Activated CD4-positive, alpha-beta T cell treated with anti-CD3 and anti-CD28 coated beads for 36 hours (primary cell): ENCODE measurements at regions not wholly inside any gene's neighbourhood (a gene's known extent, or its start where the extent isn't known, plus 50 kb on each side); places are given as distances from the start of the nearest gene placed in this dataset.

Source experiments
- ATAC-seq: fragments of 200-7000 bp; cut with Tn5 transposase; one replicate; pipeline ENCODE4 v1.10.0; 2021; ENCODE audit warnings: mild to moderate bottlenecking, moderate library complexity
- CTCF ChIA-PET: fragments of 350-600 bp; sonication (Branson Sonifier 250); formaldehyde crosslinking; loops from one replicate; lab custom pipeline; 2021; ENCODE audit warnings: antibody characterized with exemption; lab: Charles Lee
- POLR2A ChIA-PET: fragments of 350-600 bp; sonication (Branson Sonifier 250); formaldehyde crosslinking; loops from one replicate; lab custom pipeline; 2021; ENCODE audit warnings: antibody characterized with exemption, inconsistent platforms; lab: Charles Lee
- DNase-seq: peaks from one replicate; pipeline ENCODE4 v3.0.0-alpha.2; 2020
- H3K27ac Mint-ChIP-seq: one replicate; pipeline ENCODE4 v1.8.0; 2021; ENCODE audit warnings: mixed read lengths
- H3K27me3 Mint-ChIP-seq: one replicate; pipeline ENCODE4 v1.8.0; 2021; ENCODE audit warnings: mixed read lengths
- H3K36me3 Mint-ChIP-seq: one replicate; pipeline ENCODE4 v1.8.0; 2021; ENCODE audit warnings: low read depth, mixed read lengths
- H3K4me1 Mint-ChIP-seq: one replicate; pipeline ENCODE4 v1.8.0; 2021; ENCODE audit warnings: mixed read lengths
- H3K4me3 Mint-ChIP-seq: one replicate; pipeline ENCODE4 v1.8.0; 2021; ENCODE audit warnings: mild to moderate bottlenecking, moderate library complexity, mixed read lengths
- H3K9me3 Mint-ChIP-seq: one replicate; pipeline ENCODE4 v1.8.0; 2021; ENCODE audit warnings: low read depth, mixed read lengths
- intact Hi-C, 2 experiments: fragments of 100-400 bp; cut with DNase I in 1 of 2; cut with micrococcal nuclease in 1 of 2; formaldehyde crosslinking; loops; one replicate each; pipeline versions ENCODE4 v1.14.2 to v1.15.1; 2022 to 2024; cut with DNase I, micrococcal nuclease

DNA sequence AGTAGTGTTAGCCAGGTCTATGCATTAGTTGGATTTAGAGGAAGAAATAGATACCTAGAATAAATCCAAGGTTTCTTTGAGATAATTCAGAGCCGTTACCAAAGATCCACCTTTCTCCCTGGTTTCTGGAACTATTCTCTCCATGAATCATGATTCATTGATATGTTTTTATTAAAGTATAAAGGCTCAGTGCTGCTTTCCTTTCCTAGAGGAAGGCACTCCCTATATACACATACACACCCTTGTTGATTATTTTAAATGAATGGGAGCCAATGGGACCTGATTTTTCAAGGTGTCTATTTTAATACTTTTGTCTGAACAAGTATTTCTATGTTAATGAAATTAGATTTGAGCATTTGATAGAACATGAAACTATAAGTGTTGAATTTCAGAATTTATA lies 146.8 kb upstream of the SPRY1 start:
- H3K4me3 Mint-ChIP-seq = no peak overlapping the region
- ATAC-seq = no peak
- intact Hi-C loops = no loop called here

GRCh38 chr4:123250843-123251242 lies 145.8 kb upstream of the SPRY1 start:
- DNase-seq (no peak), ATAC-seq (no peak)
- ChIA-PET CTCF (interaction anchor here (0.8 to 1.5 kb wide), 2 partner anchors 19 to 21 kb away, joined by 3 to 4 read pairs; no protein-coding TSS in a partner anchor), POLR2A (no interaction called here)
- no peaks in the 10 kb centered on the region for H3K4me1 Mint-ChIP-seq
- H3K4me3 Mint-ChIP-seq = no peak overlapping the region
- peaks cover 2% of the 10 kb centered on the region for H3K36me3 Mint-ChIP-seq
- H3K27ac Mint-ChIP-seq = no peak overlapping the region
- H3K9me3 Mint-ChIP-seq = no peaks in the 10 kb centered on the region
- intact Hi-C loops = no loop called here
- no peaks in the 10 kb centered on the region for H3K27me3 Mint-ChIP-seq

More for the DNA sequence above, 146.8 kb upstream of the SPRY1 start:
- Mint-ChIP-seq H3K27ac (no peak overlapping the region), H3K36me3 (no peaks in the 10 kb centered on the region), H3K27me3 (no peaks in the 10 kb centered on the region), H3K4me1 (no peaks in the 10 kb centered on the region), H3K9me3 (no peaks in the 10 kb centered on the region)
- DNase-seq = no peak
- CTCF ChIA-PET = no interaction called here
- POLR2A ChIA-PET = no interaction called here

- DNase-seq (no peak), ATAC-seq (no peak)
- ChIA-PET POLR2A (no interaction called here), CTCF (no interaction called here)
- intact Hi-C loops = no loop called here
- no peak overlapping the region for H3K27ac Mint-ChIP-seq
- H3K4me1 Mint-ChIP-seq = no peaks in the 10 kb centered on the region
- no peaks in the 10 kb centered on the region for H3K9me3 Mint-ChIP-seq
- H3K36me3 Mint-ChIP-seq = peaks cover 12% of the 10 kb centered on the region
- no peak overlapping the region for H3K4me3 Mint-ChIP-seq
- no peaks in the 10 kb centered on the region for H3K27me3 Mint-ChIP-seq
Measured at GRCh38 chr4:123255971-123256370, 140.6 kb upstream of the SPRY1 start.

DNA sequence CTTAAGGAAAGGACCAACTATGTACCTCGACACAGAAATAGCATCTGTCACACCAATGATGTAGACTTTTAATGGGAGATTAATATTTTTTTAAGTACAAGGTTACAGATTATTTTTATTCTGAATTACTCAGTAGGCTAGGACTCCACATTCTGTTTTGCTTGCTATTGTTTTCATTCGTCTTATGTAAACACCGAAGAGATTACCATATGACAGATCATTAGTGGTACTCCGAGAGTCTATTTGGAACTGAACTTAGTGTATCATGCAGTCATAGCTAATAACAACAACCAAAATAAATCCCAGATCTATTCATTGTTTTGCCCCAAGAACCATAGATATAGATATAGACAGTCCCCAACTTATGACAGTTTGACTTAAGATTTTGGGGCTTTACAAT lies 139.7 kb upstream of the SPRY1 start:
- ChIA-PET POLR2A (no interaction called here), CTCF (no interaction called here)
- no peak for ATAC-seq
- Mint-ChIP-seq H3K4me3 (no peak overlapping the region), H3K36me3 (peaks cover 13% of the 10 kb centered on the region), H3K4me1 (no peaks in the 10 kb centered on the region), H3K9me3 (no peaks in the 10 kb centered on the region), H3K27me3 (no peaks in the 10 kb centered on the region), H3K27ac (no peak overlapping the region)
- DNase-seq = no peak
- intact Hi-C loops = no loop called here

- no peak overlapping the region for H3K4me3 Mint-ChIP-seq
- POLR2A ChIA-PET = no interaction called here
- no peaks in the 10 kb centered on the region for H3K27me3 Mint-ChIP-seq
- DNase-seq (no peak), ATAC-seq (no peak)
- intact Hi-C loops = no loop called here
- CTCF ChIA-PET = no interaction called here
- no peaks in the 10 kb centered on the region for H3K4me1 Mint-ChIP-seq
- peaks cover 17% of the 10 kb centered on the region for H3K36me3 Mint-ChIP-seq
- H3K9me3 Mint-ChIP-seq = no peaks in the 10 kb centered on the region
- H3K27ac Mint-ChIP-seq = no peak overlapping the region
Measured at GRCh38 chr4:123257591-123257990, 139.0 kb upstream of the SPRY1 start.

DNA sequence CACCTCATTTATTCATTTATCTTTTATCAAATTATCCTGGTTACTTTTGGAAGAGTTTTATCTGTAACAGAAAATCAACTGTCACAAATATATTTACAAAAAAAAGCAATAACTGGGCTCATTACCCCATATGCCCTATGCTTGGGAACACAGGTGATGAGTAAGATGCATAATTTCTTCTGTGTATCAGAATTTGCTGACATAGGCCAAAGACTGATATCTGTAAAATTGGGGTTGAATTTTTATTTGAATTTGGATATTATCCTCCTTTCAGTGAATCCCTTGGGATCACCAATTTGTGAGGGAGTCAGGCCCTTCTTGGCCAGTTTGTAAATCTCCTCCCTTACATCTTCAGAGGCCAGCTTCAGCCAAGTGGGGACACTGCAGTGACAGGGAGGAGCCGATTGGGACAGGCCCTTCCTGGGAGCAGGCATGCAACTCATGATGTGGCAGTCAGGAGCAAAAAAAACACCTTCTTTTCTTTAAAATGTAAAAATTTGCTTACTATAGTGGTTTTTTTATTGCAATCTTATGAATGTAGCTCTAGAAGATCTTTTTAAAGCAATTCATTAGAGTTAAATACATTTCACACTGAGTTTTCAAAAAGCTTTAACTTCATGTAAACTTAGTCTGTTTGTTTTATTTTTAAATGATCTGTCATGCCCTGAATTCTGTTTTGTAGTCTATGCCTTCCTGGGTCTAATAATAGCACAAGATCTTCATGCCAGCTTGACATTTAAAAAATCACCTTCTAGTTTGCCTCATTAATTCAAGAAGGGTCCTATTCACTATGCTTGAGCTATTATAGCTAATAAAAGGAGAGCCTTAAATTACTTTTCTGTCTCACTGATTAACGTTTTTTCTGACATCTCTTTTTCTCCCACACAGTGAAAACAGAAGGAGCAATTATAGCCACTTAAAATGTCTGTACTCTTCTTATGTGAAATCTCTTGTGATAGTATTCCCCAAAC lies 136.6 kb upstream of the SPRY1 start:
- Mint-ChIP-seq H3K27me3 (no peaks in the 10 kb centered on the region), H3K27ac (no peak overlapping the region), H3K4me3 (no peak overlapping the region), H3K4me1 (no peaks in the 10 kb centered on the region), H3K36me3 (peaks cover 24% of the 10 kb centered on the region), H3K9me3 (no peaks in the 10 kb centered on the region)
- intact Hi-C loops = no loop called here
- POLR2A ChIA-PET = no interaction called here
- no peak for DNase-seq
- CTCF ChIA-PET = no interaction called here
- no peak for ATAC-seq

- no peak overlapping the region for H3K27ac Mint-ChIP-seq
- ChIA-PET POLR2A (no interaction called here), CTCF (no interaction called here)
- H3K4me1 Mint-ChIP-seq = no peaks in the 10 kb centered on the region
- H3K9me3 Mint-ChIP-seq = no peaks in the 10 kb centered on the region
- H3K36me3 Mint-ChIP-seq = peaks cover 24% of the 10 kb centered on the region
- H3K27me3 Mint-ChIP-seq = no peaks in the 10 kb centered on the region
- no peak for ATAC-seq
- H3K4me3 Mint-ChIP-seq = no peak overlapping the region
- intact Hi-C loops = no loop called here
- no peak for DNase-seq
Measured at GRCh38 chr4:123260653-123261052, 135.9 kb upstream of the SPRY1 start.

DNA sequence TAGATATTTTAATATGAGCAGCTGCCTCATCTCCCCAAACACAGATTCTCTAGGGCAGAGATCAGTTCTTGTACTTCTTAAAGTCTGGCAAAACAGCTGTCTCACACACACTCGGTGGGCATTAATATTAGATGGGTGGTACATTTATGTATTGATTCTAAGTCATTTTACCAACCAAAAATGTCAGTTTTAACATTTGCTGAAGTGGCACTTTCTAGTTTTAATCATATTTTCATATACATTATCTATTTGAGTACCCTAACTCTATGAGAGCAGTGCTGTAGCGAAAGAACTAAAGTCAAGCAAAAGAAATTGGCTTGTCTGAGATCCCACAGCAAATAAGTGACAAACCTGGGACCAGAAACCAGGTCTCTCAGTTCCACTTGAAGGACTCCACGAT lies 134.5 kb upstream of the SPRY1 start:
- ATAC-seq (no peak), DNase-seq (no peak)
- no peak overlapping the region for H3K27ac Mint-ChIP-seq
- no peaks in the 10 kb centered on the region for H3K27me3 Mint-ChIP-seq
- POLR2A ChIA-PET = interaction anchor here (0.6 kb wide), 1 partner anchor 25 kb away, joined by 3 read pairs; no protein-coding TSS in a partner anchor
- no peak overlapping the region for H3K4me3 Mint-ChIP-seq
- intact Hi-C loops = no loop called here
- peaks cover 17% of the 10 kb centered on the region for H3K36me3 Mint-ChIP-seq
- CTCF ChIA-PET = no interaction called here
- H3K4me1 Mint-ChIP-seq = no peaks in the 10 kb centered on the region
- no peaks in the 10 kb centered on the region for H3K9me3 Mint-ChIP-seq

DNA sequence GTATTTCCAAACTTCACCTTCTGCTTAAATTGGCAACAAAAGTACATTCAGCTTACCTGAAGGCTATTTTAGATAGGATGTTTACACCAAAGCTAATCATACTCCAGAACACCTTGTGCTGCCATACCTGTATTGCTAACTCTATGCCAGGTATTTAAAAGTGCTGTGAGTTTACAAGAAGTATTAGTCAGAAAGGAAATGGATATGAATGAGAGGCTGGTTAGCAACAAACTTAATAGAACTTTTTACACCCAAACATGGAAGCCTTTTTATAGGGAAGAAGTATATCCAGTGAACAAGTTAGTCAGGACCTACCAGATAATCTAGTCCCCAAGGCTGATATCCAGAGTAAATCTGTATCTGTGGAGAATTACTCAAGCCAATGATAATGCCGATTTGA lies 131.2 kb upstream of the SPRY1 start:
- H3K4me1 Mint-ChIP-seq = no peaks in the 10 kb centered on the region
- no peaks in the 10 kb centered on the region for H3K27me3 Mint-ChIP-seq
- H3K36me3 Mint-ChIP-seq = peaks cover 12% of the 10 kb centered on the region
- ChIA-PET POLR2A (no interaction called here), CTCF (no interaction called here)
- no peak overlapping the region for H3K4me3 Mint-ChIP-seq
- intact Hi-C loops = no loop called here
- no peak overlapping the region for H3K27ac Mint-ChIP-seq
- DNase-seq (no peak), ATAC-seq (no peak)
- no peaks in the 10 kb centered on the region for H3K9me3 Mint-ChIP-seq

- ATAC-seq = no peak
Measured at GRCh38 chr4:123266221-123266620, 130.4 kb upstream of the SPRY1 start.

DNA sequence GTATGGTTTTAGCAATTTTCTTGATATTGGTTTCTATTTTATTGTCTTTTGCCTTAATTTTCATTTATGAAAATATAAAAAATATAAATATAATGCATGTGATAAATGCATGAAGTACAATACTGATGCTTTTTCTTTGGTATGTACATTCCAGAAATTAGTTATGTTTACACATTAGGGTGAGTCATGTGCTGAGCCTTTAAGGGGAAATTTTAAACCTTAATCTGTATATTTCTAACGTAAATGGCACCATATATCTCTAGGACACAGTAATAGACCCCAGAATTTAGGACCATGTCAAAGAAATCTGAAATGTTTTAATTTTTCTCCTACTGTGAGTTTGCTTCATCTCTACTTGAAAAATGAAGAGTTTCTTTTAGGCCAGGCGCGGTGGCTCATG lies 117.8 kb upstream of the SPRY1 start:
- ChIA-PET POLR2A (no interaction called here), CTCF (no interaction called here)
- H3K36me3 Mint-ChIP-seq = peaks cover 18% of the 10 kb centered on the region
- H3K9me3 Mint-ChIP-seq = peaks cover 2% of the 10 kb centered on the region
- H3K27me3 Mint-ChIP-seq = no peaks in the 10 kb centered on the region
- no peaks in the 10 kb centered on the region for H3K4me1 Mint-ChIP-seq
- intact Hi-C loops = no loop called here
- no peak overlapping the region for H3K27ac Mint-ChIP-seq
- no peak overlapping the region for H3K4me3 Mint-ChIP-seq
- ATAC-seq = no peak
- no peak for DNase-seq

More at GRCh38 chr4:123266221-123266620, 130.4 kb upstream of the SPRY1 start:
- intact Hi-C loops = no loop called here
- no peaks in the 10 kb centered on the region for H3K9me3 Mint-ChIP-seq
- no peaks in the 10 kb centered on the region for H3K27me3 Mint-ChIP-seq
- H3K27ac Mint-ChIP-seq = no peak overlapping the region
- H3K4me1 Mint-ChIP-seq = no peaks in the 10 kb centered on the region
- no peak overlapping the region for H3K4me3 Mint-ChIP-seq
- DNase-seq = no peak
- ChIA-PET POLR2A (no interaction called here), CTCF (no interaction called here)
- H3K36me3 Mint-ChIP-seq = peaks cover 12% of the 10 kb centered on the region

DNA sequence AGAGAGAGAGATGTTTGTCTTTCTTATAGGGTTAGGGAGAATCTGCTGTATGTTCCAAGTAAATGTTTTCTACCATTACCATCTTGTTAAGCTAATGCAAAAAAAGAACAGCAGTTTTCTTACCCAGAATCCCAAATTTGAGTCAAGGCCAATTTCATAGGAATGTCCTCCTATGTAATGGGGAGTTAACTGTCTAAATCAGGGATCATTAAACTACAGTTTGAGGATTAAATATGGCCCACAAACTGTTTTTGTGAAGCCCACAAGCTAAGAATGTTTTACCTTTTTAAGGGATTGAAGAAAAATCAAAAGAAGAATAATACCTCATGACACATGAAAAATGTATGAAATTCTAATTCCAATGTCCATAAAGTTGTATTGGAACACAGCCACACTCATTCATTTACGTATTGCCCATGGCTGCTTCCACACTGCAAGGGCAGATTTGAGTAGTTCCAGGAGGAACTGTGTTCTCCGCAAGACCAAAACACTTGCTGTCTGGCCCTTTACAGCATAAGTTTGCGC lies 113.2 kb upstream of the SPRY1 start:
- H3K27ac Mint-ChIP-seq = no peak overlapping the region
- H3K36me3 Mint-ChIP-seq = peaks cover 27% of the 10 kb centered on the region
- ChIA-PET CTCF (interaction anchor here (0.7 kb wide), 1 partner anchor 58 kb away, joined by 3 read pairs; no protein-coding TSS in a partner anchor), POLR2A (no interaction called here)
- H3K9me3 Mint-ChIP-seq = peaks cover 9% of the 10 kb centered on the region
- intact Hi-C loops = no loop called here
- H3K4me1 Mint-ChIP-seq = no peaks in the 10 kb centered on the region
- ATAC-seq = no peak
- no peak for DNase-seq
- H3K27me3 Mint-ChIP-seq = no peaks in the 10 kb centered on the region
- H3K4me3 Mint-ChIP-seq = no peak overlapping the region
